Sigmoid colon (tissue), 3 donors: ENCODE measurements at regions not wholly inside any gene's neighbourhood (a gene's known extent, or its start where the extent isn't known, plus 50 kb on each side); places are given as distances from the start of the nearest gene placed in this dataset.

Experiments used
- CTCF ChIP-seq, 4 experiments: fragments of 450-650 bp in 3 of 4; fragments of 200-600 bp in 1 of 4; IDR thresholded peaks; one replicate each; pipeline ENCODE4 v1.5.1; 2016 to 2019; ENCODE audit warnings: antibody characterized with exemption in 4 of 4, mild to moderate bottlenecking in 3 of 4, moderate library complexity in 2 of 4
- POLR2A ChIP-seq, 2 donors: fragments of 450-650 bp; IDR thresholded peaks; one replicate each; pipeline ENCODE4 v1.6.1; 2016; ENCODE audit warnings: antibody characterized with exemption in 2 of 2, mild to moderate bottlenecking in 2 of 2, moderate library complexity in 2 of 2

GRCh38 chr9:115689331-115689730 is 464.3 kb upstream of the PAPPA start:
- TF ChIP-seq CTCF (IDR thresholded peaks at IDR 0.05) (no peak), POLR2A (IDR thresholded peaks at IDR 0.05) (no peak)
